ENCODE measurements at regions not wholly inside any gene's neighbourhood (a gene's known extent, or its start where the extent isn't known, plus 50 kb on each side); places are given as distances from the start of the nearest gene placed in this dataset.

GRCh38 chr10:6356280-6356793 is 153.6 kb downstream of the PFKFB3 start:
- peaks cover 5% of the 10 kb centered on the region for H3K9me3 ChIP-seq
- H3K4me3 ChIP-seq, result no peak overlapping the region
- no peak for DNase-seq
- H3K27me3 ChIP-seq, result no peaks in the 10 kb centered on the region
- H3K36me3 ChIP-seq, result no peaks in the 10 kb centered on the region

- no peaks in the 10 kb centered on the region for H3K9me3 ChIP-seq
- H3K36me3 ChIP-seq, result no peaks in the 10 kb centered on the region
- no peaks in the 10 kb centered on the region for H3K27me3 ChIP-seq
- H3K4me3 ChIP-seq, result no peak overlapping the region
- DNase-seq, result no peak
Observed at GRCh38 chr10:6361869-6362268, 159.1 kb downstream of the PFKFB3 start.

- Histone ChIP-seq H3K27me3 (no peaks in the 10 kb centered on the region), H3K36me3 (no peaks in the 10 kb centered on the region), H3K9me3 (no peaks in the 10 kb centered on the region), H3K4me3 (no peak overlapping the region)
- DNase-seq, result no peak
Observed at GRCh38 chr10:6362879-6363278, 160.1 kb downstream of the PFKFB3 start.

- Histone ChIP-seq H3K9me3 (no peaks in the 10 kb centered on the region), H3K36me3 (no peaks in the 10 kb centered on the region), H3K27me3 (no peaks in the 10 kb centered on the region), H3K4me3 (no peak overlapping the region)
- DNase-seq, result no peak
Observed at GRCh38 chr10:6363511-6363910, 160.8 kb downstream of the PFKFB3 start.

- H3K36me3 ChIP-seq, result no peaks in the 10 kb centered on the region
- no peaks in the 10 kb centered on the region for H3K9me3 ChIP-seq
- H3K4me3 ChIP-seq, result no peak overlapping the region
- no peaks in the 10 kb centered on the region for H3K27me3 ChIP-seq
- DNase-seq, result no peak
Observed at GRCh38 chr10:6364283-6364682, 161.6 kb downstream of the PFKFB3 start.

GRCh38 chr10:6364893-6365292 is 162.2 kb downstream of the PFKFB3 start:
- Histone ChIP-seq H3K36me3 (no peaks in the 10 kb centered on the region), H3K9me3 (no peaks in the 10 kb centered on the region), H3K27me3 (no peaks in the 10 kb centered on the region), H3K4me3 (no peak overlapping the region)
- no peak for DNase-seq

GRCh38 chr10:6365384-6365783 is 162.7 kb downstream of the PFKFB3 start:
- no peaks in the 10 kb centered on the region for H3K36me3 ChIP-seq
- H3K9me3 ChIP-seq, result no peaks in the 10 kb centered on the region
- no peak for DNase-seq
- no peaks in the 10 kb centered on the region for H3K27me3 ChIP-seq
- H3K4me3 ChIP-seq, result no peak overlapping the region
